Activated CD8-positive, alpha-beta T cell treated with anti-CD3 and anti-CD28 coated beads for 36 hours (primary cell): ENCODE measurements at regions not wholly inside any gene's neighbourhood (a gene's known extent, or its start where the extent isn't known, plus 50 kb on each side); places are given as distances from the start of the nearest gene placed in this dataset.

Source experiments
- ATAC-seq: fragments of 200-7000 bp; cut with Tn5 transposase; one replicate; pipeline ENCODE4 v1.10.0; 2021; ENCODE audit warnings: mild to moderate bottlenecking, moderate library complexity
- CTCF ChIA-PET: fragments of 350-600 bp; sonication (Branson Sonifier 250); formaldehyde crosslinking; loops from one replicate; lab custom pipeline; 2021; ENCODE audit warnings: antibody characterized with exemption; lab: Charles Lee
- POLR2A ChIA-PET: fragments of 350-600 bp; sonication (Branson Sonifier 250); formaldehyde crosslinking; loops from one replicate; lab custom pipeline; 2021; ENCODE audit warnings: antibody characterized with exemption; lab: Charles Lee
- DNase-seq: peaks from one replicate; pipeline ENCODE4 v3.0.0-alpha.2; 2020
- H3K27ac Mint-ChIP-seq: one replicate; pipeline ENCODE4 v1.8.0; 2021; ENCODE audit warnings: mild to moderate bottlenecking, mixed read lengths
- H3K27me3 Mint-ChIP-seq: one replicate; pipeline ENCODE4 v1.8.0; 2021; ENCODE audit warnings: mixed read lengths
- H3K36me3 Mint-ChIP-seq: one replicate; pipeline ENCODE4 v1.8.0; 2021; ENCODE audit warnings: low read depth, mixed read lengths
- H3K4me1 Mint-ChIP-seq: one replicate; pipeline ENCODE4 v1.8.0; 2021; ENCODE audit warnings: low read depth, mixed read lengths
- H3K4me3 Mint-ChIP-seq: one replicate; pipeline ENCODE4 v1.8.0; 2021; ENCODE audit warnings: mild to moderate bottlenecking, moderate library complexity, mixed read lengths
- H3K9me3 Mint-ChIP-seq: one replicate; pipeline ENCODE4 v1.8.0; 2021; ENCODE audit warnings: mixed read lengths
- CTCF ChIP-seq: fragments of 200-600 bp; IDR thresholded peaks from one replicate; pipeline ENCODE4 v1.8.0; 2022; ENCODE audit warnings: antibody characterized with exemption, mild to moderate bottlenecking
- intact Hi-C: fragments of 100-400 bp; cut with micrococcal nuclease; formaldehyde crosslinking; loops from one replicate; pipeline ENCODE4 v1.10.0; 2022

- DNase-seq: peak; percentile 48
- CTCF ChIA-PET: interaction anchor here (0.6 to 4.6 kb wide), 43 partner anchors 9 to 883 kb away, joined by 3 to 147 read pairs (median 4); partner anchors contain the start of gene GLIS3
- POLR2A ChIA-PET: interaction anchor here (1.5 kb wide), 1 partner anchor 51 kb away, joined by 5 read pairs; no protein-coding TSS in a partner anchor
Observed at GRCh38 chr9:4366591-4367330, 66.9 kb upstream of the GLIS3 start.

GRCh38 chr9:4365055-4365454 lies 65.2 kb upstream of the GLIS3 start:
- H3K4me1 Mint-ChIP-seq: peaks cover 3% of the 10 kb centered on the region
- no peak overlapping the region for H3K27ac Mint-ChIP-seq
- ATAC-seq: peak; percentile 94
- ChIA-PET POLR2A (no interaction called here), CTCF (interaction anchor here (1.5 to 4.6 kb wide), 6 partner anchors 13 to 61 kb away, joined by 5 to 147 read pairs (median 12); no protein-coding TSS in a partner anchor)
- intact Hi-C loops: loop anchor here (5.0 to 10.0 kb wide), 2 partner anchors 48 to 630 kb away; no protein-coding TSS in a partner anchor
- peaks cover 3% of the 10 kb centered on the region for H3K27me3 Mint-ChIP-seq
- peak; percentile 57 for DNase-seq
- no peak overlapping the region for H3K4me3 Mint-ChIP-seq
- no peak for TF ChIP-seq CTCF
- no peaks in the 10 kb centered on the region for H3K36me3 Mint-ChIP-seq
- H3K9me3 Mint-ChIP-seq: no peaks in the 10 kb centered on the region

More at GRCh38 chr9:4366591-4367330, 66.9 kb upstream of the GLIS3 start:
- peaks cover 3% of the 10 kb centered on the region for H3K4me1 Mint-ChIP-seq
- TF ChIP-seq CTCF: peak; percentile 75
- H3K9me3 Mint-ChIP-seq: no peaks in the 10 kb centered on the region
- no peak overlapping the region for H3K4me3 Mint-ChIP-seq
- intact Hi-C loops: loop anchor here (5.0 to 10.0 kb wide), 2 partner anchors 49 to 632 kb away; no protein-coding TSS in a partner anchor
- no peak overlapping the region for H3K27ac Mint-ChIP-seq
- no peaks in the 10 kb centered on the region for H3K36me3 Mint-ChIP-seq
- no peak for ATAC-seq
- peaks cover 2% of the 10 kb centered on the region for H3K27me3 Mint-ChIP-seq

GRCh38 chr9:4362281-4362680 lies 62.4 kb upstream of the GLIS3 start:
- ChIA-PET CTCF (interaction anchor here (0.6 to 3.1 kb wide), 4 partner anchors 22 to 102 kb away, joined by 3 to 16 read pairs (median 4); no protein-coding TSS in a partner anchor), POLR2A (interaction anchor here (1.3 kb wide), 1 partner anchor 22 kb away, joined by 3 read pairs; no protein-coding TSS in a partner anchor)
- DNase-seq (no peak), ATAC-seq (no peak)
- peaks cover 6% of the 10 kb centered on the region for H3K27me3 Mint-ChIP-seq
- no peak overlapping the region for H3K27ac Mint-ChIP-seq
- intact Hi-C loops: loop anchor here (10.0 kb wide), 1 partner anchor 627 kb away; no protein-coding TSS in a partner anchor
- no peaks in the 10 kb centered on the region for H3K9me3 Mint-ChIP-seq
- H3K4me3 Mint-ChIP-seq: no peak overlapping the region
- no peak for TF ChIP-seq CTCF
- H3K4me1 Mint-ChIP-seq: peaks cover 3% of the 10 kb centered on the region
- H3K36me3 Mint-ChIP-seq: no peaks in the 10 kb centered on the region

GRCh38 chr9:4359016-4359415 lies 59.1 kb upstream of the GLIS3 start:
- H3K9me3 Mint-ChIP-seq: no peaks in the 10 kb centered on the region
- no peaks in the 10 kb centered on the region for H3K4me1 Mint-ChIP-seq
- no peak for DNase-seq
- ATAC-seq: no peak
- intact Hi-C loops: no loop called here
- no peak overlapping the region for H3K4me3 Mint-ChIP-seq
- POLR2A ChIA-PET: no interaction called here
- CTCF ChIA-PET: interaction anchor here (0.8 kb wide), 1 partner anchor 20 kb away, joined by 4 read pairs; no protein-coding TSS in a partner anchor
- no peak for TF ChIP-seq CTCF
- H3K36me3 Mint-ChIP-seq: no peaks in the 10 kb centered on the region
- no peak overlapping the region for H3K27ac Mint-ChIP-seq
- peaks cover 6% of the 10 kb centered on the region for H3K27me3 Mint-ChIP-seq

GRCh38 chr9:4357929-4358328 lies 58.1 kb upstream of the GLIS3 start:
- ChIA-PET CTCF (no interaction called here), POLR2A (no interaction called here)
- intact Hi-C loops: no loop called here
- no peak for ATAC-seq
- H3K27me3 Mint-ChIP-seq: peaks cover 6% of the 10 kb centered on the region
- no peak overlapping the region for H3K4me3 Mint-ChIP-seq
- H3K9me3 Mint-ChIP-seq: no peaks in the 10 kb centered on the region
- DNase-seq: no peak
- H3K36me3 Mint-ChIP-seq: no peaks in the 10 kb centered on the region
- H3K4me1 Mint-ChIP-seq: no peaks in the 10 kb centered on the region
- no peak overlapping the region for H3K27ac Mint-ChIP-seq
- TF ChIP-seq CTCF: no peak
